ENCODE measurements at regions not wholly inside any gene's neighbourhood (a gene's known extent, or its start where the extent isn't known, plus 50 kb on each side); places are given as distances from the start of the nearest gene placed in this dataset.

GRCh38 chr6:144536079-144536478 lies 250.9 kb downstream of the UTRN start:
- Histone ChIP-seq H3K27me3 (no peaks in the 10 kb centered on the region), H3K9me3 (no peaks in the 10 kb centered on the region), H3K36me3 (peaks cover 56% of the 10 kb centered on the region), H3K4me3 (no peak overlapping the region), H3K4me1 (no peaks in the 10 kb centered on the region), H3K27ac (no peak overlapping the region)
- DNase-seq (ENCODE audit: low spot score in 2 of 2): no peak
- 88% methylated on average over 1 of the region's 1 CpG for whole genome bisulfite sequencing
- TF ChIP-seq POLR2AphosphoS5 (IDR thresholded peaks at IDR 0.05) (no peak), POLR2A (IDR thresholded peaks at IDR 0.05) (no peak), EP300 (IDR thresholded peaks at IDR 0.05) (no peak), CTCF (IDR thresholded peaks at IDR 0.05) (no peak)

- no peaks in the 10 kb centered on the region for H3K4me1 ChIP-seq
- peaks cover 63% of the 10 kb centered on the region for H3K36me3 ChIP-seq
- H3K27me3 ChIP-seq: no peaks in the 10 kb centered on the region
- no peaks in the 10 kb centered on the region for H3K9me3 ChIP-seq
- no peak overlapping the region for H3K27ac ChIP-seq
- DNase-seq (ENCODE audit: low spot score in 2 of 2): no peak
- TF ChIP-seq CTCF (IDR thresholded peaks at IDR 0.05) (no peak), POLR2A (IDR thresholded peaks at IDR 0.05) (no peak), EP300 (IDR thresholded peaks at IDR 0.05) (no peak), POLR2AphosphoS5 (IDR thresholded peaks at IDR 0.05) (no peak)
- H3K4me3 ChIP-seq: no peak overlapping the region
- 85% methylated on average over 8 of the region's 8 CpGs for WGBS
These were observed 258.1 kb downstream of the UTRN start for GRCh38 chr6:144543006-144543871.

- Histone ChIP-seq H3K4me3 (no peak overlapping the region), H3K27me3 (no peaks in the 10 kb centered on the region), H3K9me3 (no peaks in the 10 kb centered on the region), H3K4me1 (no peaks in the 10 kb centered on the region), H3K36me3 (peaks cover 65% of the 10 kb centered on the region), H3K27ac (no peak overlapping the region)
- no peak for TF ChIP-seq EP300 (IDR thresholded peaks at IDR 0.05)
- no peak for TF ChIP-seq POLR2A (IDR thresholded peaks at IDR 0.05)
- no peak for TF ChIP-seq POLR2AphosphoS5 (IDR thresholded peaks at IDR 0.05)
- no peak for TF ChIP-seq CTCF (IDR thresholded peaks at IDR 0.05)
- DNase-seq (ENCODE audit: low spot score in 2 of 2): no peak
- 92% methylated on average over 7 of the region's 7 CpGs for WGBS
These were observed 259.2 kb downstream of the UTRN start for GRCh38 chr6:144544266-144544830.

GRCh38 chr6:144546807-144547206 lies 261.7 kb downstream of the UTRN start:
- no peak for DNase-seq (ENCODE audit: low spot score in 2 of 2)
- H3K4me3 ChIP-seq: no peak overlapping the region
- no peak for TF ChIP-seq POLR2AphosphoS5 (IDR thresholded peaks at IDR 0.05)
- no peak for TF ChIP-seq EP300 (IDR thresholded peaks at IDR 0.05)
- peaks cover 70% of the 10 kb centered on the region for H3K36me3 ChIP-seq
- no peak overlapping the region for H3K27ac ChIP-seq
- no peaks in the 10 kb centered on the region for H3K4me1 ChIP-seq
- no peaks in the 10 kb centered on the region for H3K9me3 ChIP-seq
- WGBS: 70% methylated on average over 2 of the region's 2 CpGs
- H3K27me3 ChIP-seq: no peaks in the 10 kb centered on the region

GRCh38 chr6:144547409-144547808 lies 262.3 kb downstream of the UTRN start:
- no peak for DNase-seq (ENCODE audit: low spot score in 2 of 2)
- Histone ChIP-seq H3K36me3 (peaks cover 70% of the 10 kb centered on the region), H3K9me3 (no peaks in the 10 kb centered on the region), H3K4me3 (no peak overlapping the region), H3K27me3 (no peaks in the 10 kb centered on the region), H3K4me1 (no peaks in the 10 kb centered on the region), H3K27ac (no peak overlapping the region)
- WGBS: 55% methylated on average over 1 of the region's 1 CpG
- TF ChIP-seq POLR2A (IDR thresholded peaks at IDR 0.05) (no peak), EP300 (IDR thresholded peaks at IDR 0.05) (no peak), POLR2AphosphoS5 (IDR thresholded peaks at IDR 0.05) (no peak), CTCF (IDR thresholded peaks at IDR 0.05) (no peak)

Data from suprapubic skin (tissue), 4 donors.